Activated T-cell treated with anti-CD3 and anti-CD28 coated beads for 1 hour (primary cell): ENCODE measurements at regions not wholly inside any gene's neighbourhood (a gene's known extent, or its start where the extent isn't known, plus 50 kb on each side); places are given as distances from the start of the nearest gene placed in this dataset.
A peak's percentile ranks its signal among the peaks of the same experiment; 100 is the strongest.

Experiments used
- DNase-seq: peaks from one replicate; pipeline ENCODE4 v3.0.0-alpha.2; 2020; ENCODE audit warnings: low read depth

DNA sequence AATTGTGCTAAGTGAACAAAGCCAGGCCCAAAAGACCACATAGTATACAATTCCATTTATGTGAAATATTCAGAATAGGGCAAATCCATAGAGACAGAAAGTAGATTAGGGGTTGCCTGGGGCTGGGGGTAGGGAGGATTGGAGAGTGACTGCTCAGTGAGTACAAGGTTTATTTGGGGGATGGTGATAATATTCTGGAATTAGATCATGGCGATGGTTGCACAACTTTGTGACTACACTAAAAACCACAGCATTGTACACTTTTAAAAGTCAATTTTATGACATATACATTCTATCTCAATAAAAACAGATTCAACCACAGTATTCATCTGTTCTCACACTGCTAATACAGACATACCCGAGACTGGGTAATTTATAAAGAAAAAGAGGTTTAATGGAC is 68.7 kb upstream of the MAP1LC3B2 start:
- no peak for DNase-seq

DNA sequence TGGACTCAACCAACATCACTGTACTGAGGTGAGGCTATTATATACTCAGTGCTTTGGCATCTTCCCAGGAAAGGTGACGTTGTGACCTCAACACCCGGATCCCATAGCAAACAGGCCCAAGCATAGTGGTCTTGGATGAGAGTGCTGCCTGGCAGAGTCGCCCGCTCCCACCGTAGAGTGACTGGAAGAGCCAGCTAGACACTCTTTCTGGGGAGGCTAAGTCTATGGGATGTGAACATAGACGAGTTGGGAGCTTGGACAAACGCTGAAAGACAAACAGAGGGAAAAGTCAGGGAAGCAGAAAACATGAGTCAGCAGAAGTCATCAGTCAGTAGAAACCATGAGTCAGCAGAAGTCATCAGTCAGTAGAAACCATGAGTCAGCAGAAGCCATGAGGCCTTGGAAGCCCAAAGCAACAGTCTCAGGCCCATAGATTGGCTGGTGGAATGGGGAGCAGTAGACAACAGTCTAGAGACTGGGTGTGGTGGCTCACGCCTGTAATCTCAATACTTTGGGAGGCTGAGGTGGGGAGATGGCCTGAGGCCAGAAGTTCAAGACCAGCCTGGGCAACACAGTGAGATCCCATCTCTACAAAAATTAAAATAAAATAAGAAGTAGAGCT is 66.4 kb upstream of the MAP1LC3B2 start:
- DNase-seq, result no peak

DNA sequence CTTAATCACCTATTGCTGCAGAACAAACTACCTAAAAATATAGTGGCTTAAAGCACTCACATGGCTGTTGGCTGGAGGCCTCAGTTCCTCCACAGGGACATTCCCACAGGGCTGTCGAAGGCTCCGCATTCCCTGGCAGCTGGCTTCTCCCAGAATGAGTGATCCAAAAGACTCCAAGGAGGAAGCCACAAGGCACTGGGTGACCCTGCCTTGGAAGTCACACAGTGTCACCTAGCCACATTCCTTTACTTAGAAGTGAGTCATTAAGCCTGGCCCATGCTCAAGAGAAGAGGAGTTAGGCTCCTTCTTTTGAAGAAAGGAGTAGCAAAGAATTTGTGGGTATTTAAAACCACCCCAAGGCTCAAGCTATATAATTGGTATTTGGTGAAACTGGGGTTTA is 63.9 kb upstream of the MAP1LC3B2 start:
- no peak for DNase-seq

DNA sequence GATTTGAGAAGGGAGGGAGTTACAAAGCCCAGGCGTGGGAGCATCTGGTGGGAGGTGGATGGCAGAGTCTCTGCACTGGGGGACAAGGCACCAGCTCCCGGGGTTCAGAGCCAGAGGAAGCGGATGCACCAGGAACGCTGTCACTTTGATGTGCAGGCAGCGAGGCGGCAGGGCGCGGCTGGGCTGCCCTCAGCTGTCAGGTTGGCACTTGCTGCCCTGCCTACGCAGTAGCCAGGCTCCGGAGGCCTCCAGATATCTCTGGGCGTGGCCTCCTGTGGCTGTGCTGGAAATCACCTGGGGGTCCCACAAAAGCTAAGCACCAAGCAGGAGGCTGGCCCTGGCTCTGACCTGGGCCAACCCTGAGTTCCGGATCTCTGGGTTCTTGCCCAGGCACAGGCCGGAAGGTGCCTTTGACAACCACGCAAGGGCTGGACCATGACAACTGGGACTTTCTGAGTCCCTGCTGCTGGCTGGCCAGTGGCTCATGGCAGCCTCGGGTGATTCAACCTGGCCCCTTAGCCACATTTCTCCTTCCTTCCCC is 62.1 kb upstream of the MAP1LC3B2 start:
- no peak for DNase-seq

DNA sequence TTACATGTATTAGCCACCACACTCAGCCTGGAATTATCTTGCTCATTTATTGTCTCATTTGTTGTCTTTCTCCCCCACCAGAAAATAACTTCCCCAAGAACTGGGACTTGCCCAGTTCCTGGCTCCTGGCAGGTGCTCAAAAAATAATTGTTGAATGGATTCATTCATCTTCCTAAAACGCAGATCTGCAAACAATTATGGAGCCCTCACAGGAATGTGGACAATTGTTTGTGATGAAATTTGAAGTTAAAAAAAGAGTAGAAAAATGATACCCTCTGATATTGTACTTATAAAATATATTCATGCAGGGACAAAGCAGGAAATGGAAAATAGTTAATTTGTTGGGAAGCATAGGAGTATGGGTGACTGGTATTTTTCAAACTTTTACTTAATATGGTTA is 60.7 kb upstream of the MAP1LC3B2 start:
- no peak for DNase-seq

DNA sequence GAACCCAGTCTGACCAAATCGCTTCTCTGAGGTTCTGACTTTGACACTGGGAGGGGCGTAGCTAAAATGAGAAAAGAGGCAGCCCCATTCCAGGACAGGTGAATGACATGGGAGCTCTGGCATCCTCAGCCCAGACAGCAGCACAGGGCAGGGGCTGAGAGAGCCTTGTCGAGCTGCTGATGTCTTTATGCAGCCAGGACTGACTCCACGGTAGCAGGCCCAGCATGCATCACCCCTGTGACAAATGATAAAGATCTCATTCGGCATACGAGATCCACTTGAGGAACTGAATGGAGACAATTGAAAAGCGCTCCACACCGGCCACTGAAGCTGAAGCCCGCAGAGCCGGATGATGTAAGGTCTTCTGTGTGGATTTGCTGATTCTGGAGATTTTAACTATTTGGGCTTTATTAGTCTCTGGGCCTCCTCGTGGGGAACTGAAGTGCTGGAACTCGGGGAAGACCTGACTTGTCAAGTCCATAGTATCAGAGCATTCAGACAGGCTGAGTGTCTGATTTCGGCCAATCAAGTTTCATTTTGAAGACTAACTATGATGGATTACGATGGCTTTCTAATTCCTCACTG is 56.9 kb upstream of the MAP1LC3B2 start:
- no peak for DNase-seq

DNA sequence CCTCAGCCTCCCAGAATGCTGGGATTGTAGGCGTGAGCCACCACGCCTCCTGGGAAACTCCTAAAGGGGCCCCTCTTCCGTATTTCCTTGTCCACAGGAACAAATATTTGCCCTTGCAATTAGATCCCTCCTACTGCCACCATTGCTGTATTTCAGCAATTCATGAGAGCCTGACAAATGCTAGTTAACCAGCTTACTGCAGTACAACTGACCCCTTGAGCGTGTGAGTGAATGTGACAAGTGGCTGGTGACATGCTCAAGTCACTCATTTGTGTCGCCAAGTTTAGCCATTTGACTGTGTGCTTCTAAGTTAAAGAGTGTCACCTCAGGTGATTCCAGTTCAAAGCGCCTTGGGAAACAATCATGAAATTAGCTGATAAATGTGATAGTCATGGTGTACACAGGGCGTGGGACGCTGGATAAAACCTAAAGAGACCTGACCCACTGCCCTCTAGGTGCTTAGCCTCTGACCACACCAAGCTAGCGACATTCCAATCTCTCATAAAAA is 56.1 kb upstream of the MAP1LC3B2 start:
- DNase-seq, result no peak

DNA sequence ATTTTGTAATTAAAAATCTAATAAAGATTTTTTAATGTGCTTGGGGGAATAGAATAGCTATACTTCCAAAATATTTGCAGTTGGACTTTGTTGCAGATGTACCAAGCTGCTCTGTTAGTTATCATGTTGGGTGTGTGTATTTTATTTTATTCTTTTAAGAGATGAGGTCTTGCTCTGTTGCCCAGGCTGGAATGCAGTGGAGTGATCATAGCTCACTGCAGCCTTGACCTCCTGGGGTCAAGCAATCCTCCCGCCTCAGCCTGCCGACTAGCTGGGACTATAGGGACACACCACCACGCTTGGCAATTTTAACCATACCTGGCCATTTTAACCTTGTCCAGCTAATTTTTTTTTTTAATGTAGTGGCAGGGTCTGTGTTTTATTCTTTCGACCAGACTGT is 54.7 kb upstream of the MAP1LC3B2 start:
- no peak for DNase-seq

DNA sequence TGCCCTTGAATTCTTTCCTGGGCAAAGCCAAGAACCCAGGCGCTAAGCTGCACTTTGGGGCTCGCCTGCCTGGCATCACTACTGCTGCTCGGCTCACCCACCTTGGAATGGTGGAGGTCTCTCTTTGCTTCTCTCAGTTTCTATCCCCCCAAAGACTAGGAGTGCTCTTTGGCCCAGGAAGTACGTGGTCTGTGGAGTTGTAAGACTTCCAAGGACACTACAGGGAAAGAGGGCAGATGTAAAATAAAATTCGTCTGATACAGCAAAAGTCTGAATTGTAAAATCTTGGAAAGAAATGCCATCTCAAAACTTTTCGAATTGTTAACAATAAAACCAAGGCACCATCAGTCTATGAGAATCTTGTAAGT is 52.5 kb upstream of the MAP1LC3B2 start:
- no peak for DNase-seq

DNA sequence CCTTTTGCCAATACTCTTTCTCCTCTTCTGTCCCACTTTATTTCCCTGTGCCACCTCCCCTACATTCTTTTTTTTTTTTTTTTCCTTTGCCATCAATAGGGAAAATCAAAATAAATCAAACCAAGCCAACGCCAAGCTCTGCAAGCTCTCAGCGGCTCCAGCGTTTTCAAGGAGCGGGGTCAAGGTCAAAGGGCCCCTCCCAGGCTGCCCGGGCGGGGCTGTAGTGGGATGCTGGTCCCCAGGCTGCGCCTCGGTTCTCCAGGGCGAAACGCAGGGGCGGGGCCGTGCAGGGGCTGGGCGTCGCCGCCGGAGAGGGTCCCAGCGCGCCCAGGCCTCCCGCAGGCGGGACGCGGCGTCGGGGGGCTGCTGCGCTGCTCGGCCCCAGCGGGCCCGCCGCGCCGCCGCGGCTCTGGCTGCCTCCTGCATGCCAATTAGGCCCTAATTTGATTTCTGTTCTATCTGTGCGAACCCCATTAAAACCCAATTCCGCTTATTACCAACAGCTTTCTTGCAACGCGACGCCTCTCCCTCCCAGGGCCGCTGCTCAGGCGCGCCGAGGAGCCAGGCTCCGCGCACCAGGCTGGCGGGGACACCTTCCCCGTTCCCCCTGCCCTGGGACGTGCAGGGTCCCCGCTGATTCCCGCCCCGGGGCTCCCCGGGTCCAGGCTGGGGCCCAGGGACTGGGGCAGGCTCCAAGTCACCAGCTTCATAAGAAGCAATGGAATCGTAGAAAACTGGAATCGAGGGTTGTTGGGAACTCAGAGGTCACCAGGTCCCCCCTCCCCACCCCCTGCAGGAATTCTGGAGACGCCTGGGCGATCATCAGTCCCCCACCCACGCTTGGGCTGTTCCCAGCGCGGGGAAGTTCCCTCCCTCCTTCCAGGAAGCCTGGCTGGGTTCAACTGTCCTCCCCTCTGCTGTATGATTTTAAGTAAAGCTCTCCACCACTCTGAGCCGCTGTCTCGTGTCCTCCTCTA is 50.7 kb upstream of the MAP1LC3B2 start:
- DNase-seq, result peak; percentile 8
